ENCODE measurements at regions not wholly inside any gene's neighbourhood (a gene's known extent, or its start where the extent isn't known, plus 50 kb on each side); places are given as distances from the start of the nearest gene placed in this dataset.

- no peak for DNase-seq (ENCODE audit: low read depth)
These were observed 357.3 kb downstream of the DUSP6 start for GRCh38 chr12:88994971-88995370.

GRCh38 chr12:88994537-88994936 is 357.8 kb downstream of the DUSP6 start:
- DNase-seq (ENCODE audit: low read depth): no peak

- no peak for DNase-seq (ENCODE audit: low read depth)
These were observed 358.6 kb downstream of the DUSP6 start for GRCh38 chr12:88993651-88994050.

- DNase-seq (ENCODE audit: low read depth): no peak
These were observed 366.2 kb downstream of the DUSP6 start for GRCh38 chr12:88986056-88986455.

- DNase-seq (ENCODE audit: low read depth): no peak
These were observed 366.7 kb downstream of the DUSP6 start for GRCh38 chr12:88985631-88986030.

GRCh38 chr12:88985011-88985410 is 367.3 kb downstream of the DUSP6 start:
- no peak for DNase-seq (ENCODE audit: low read depth)

GRCh38 chr12:88982694-88983093 is 369.6 kb downstream of the DUSP6 start:
- DNase-seq (ENCODE audit: low read depth): no peak

GRCh38 chr12:88977115-88977514 is 375.2 kb downstream of the DUSP6 start:
- no peak for DNase-seq (ENCODE audit: low read depth)

GRCh38 chr12:88973998-88974397 is 378.3 kb downstream of the DUSP6 start:
- DNase-seq (ENCODE audit: low read depth): no peak

- no peak for DNase-seq (ENCODE audit: low read depth)
These were observed 381.6 kb downstream of the DUSP6 start for GRCh38 chr12:88970740-88971139.

- DNase-seq (ENCODE audit: low read depth): no peak
These were observed 383.2 kb downstream of the DUSP6 start for GRCh38 chr12:88969127-88969526.

GRCh38 chr12:88960213-88960878 is 380.1 kb upstream of the KITLG start:
- no peak for DNase-seq (ENCODE audit: low read depth)

- no peak for DNase-seq (ENCODE audit: low read depth)
These were observed 378.7 kb upstream of the KITLG start for GRCh38 chr12:88958946-88959345.

- no peak for DNase-seq (ENCODE audit: low read depth)
These were observed 377.9 kb upstream of the KITLG start for GRCh38 chr12:88958153-88958552.

GRCh38 chr12:88957358-88957757 is 377.1 kb upstream of the KITLG start:
- no peak for DNase-seq (ENCODE audit: low read depth)

- DNase-seq (ENCODE audit: low read depth): no peak
These were observed 375.3 kb upstream of the KITLG start for GRCh38 chr12:88955531-88955930.

GRCh38 chr12:88953029-88953586 is 372.8 kb upstream of the KITLG start:
- no peak for DNase-seq (ENCODE audit: low read depth)

- no peak for DNase-seq (ENCODE audit: low read depth)
These were observed 372.3 kb upstream of the KITLG start for GRCh38 chr12:88952562-88952942.

- no peak for DNase-seq (ENCODE audit: low read depth)
These were observed 371.7 kb upstream of the KITLG start for GRCh38 chr12:88951860-88952561.

- no peak for DNase-seq (ENCODE audit: low read depth)
These were observed 370.9 kb upstream of the KITLG start for GRCh38 chr12:88951177-88951576.

- DNase-seq (ENCODE audit: low read depth): no peak
These were observed 367.3 kb upstream of the KITLG start for GRCh38 chr12:88947486-88948043.

GRCh38 chr12:88946372-88946997 is 366.2 kb upstream of the KITLG start:
- DNase-seq (ENCODE audit: low read depth): no peak
